Sigmoid colon (tissue), 4 donors: ENCODE measurements at regions not wholly inside any gene's neighbourhood (a gene's known extent, or its start where the extent isn't known, plus 50 kb on each side); places are given as distances from the start of the nearest gene placed in this dataset.

Experiments used
- EP300 ChIP-seq, 4 donors: sonication (generic); formaldehyde crosslinking; IDR thresholded peaks; one replicate each; pipeline ENCODE4 v1.6.1; 2017; ENCODE audit warnings: antibody characterized with exemption in 4 of 4
- POLR2A ChIP-seq, 2 donors: fragments of 450-650 bp; IDR thresholded peaks; one replicate each; pipeline ENCODE4 v1.6.1; 2016; ENCODE audit warnings: antibody characterized with exemption in 2 of 2, mild to moderate bottlenecking in 2 of 2, moderate library complexity in 2 of 2
- POLR2AphosphoS5 ChIP-seq, 4 donors: sonication (generic); formaldehyde crosslinking; IDR thresholded peaks; one replicate each; pipeline ENCODE4 v1.6.1; 2017; ENCODE audit warnings: antibody characterized with exemption in 4 of 4
- TF ChIP-seq, protein P1 (sequence below), 4 experiments: fragments of 450-650 bp in 3 of 4; fragments of 200-600 bp in 1 of 4; IDR thresholded peaks; one replicate each; pipeline ENCODE4 v1.5.1; 2016 to 2019; ENCODE audit warnings: antibody characterized with exemption in 4 of 4, mild to moderate bottlenecking in 3 of 4, moderate library complexity in 2 of 4

DNA sequence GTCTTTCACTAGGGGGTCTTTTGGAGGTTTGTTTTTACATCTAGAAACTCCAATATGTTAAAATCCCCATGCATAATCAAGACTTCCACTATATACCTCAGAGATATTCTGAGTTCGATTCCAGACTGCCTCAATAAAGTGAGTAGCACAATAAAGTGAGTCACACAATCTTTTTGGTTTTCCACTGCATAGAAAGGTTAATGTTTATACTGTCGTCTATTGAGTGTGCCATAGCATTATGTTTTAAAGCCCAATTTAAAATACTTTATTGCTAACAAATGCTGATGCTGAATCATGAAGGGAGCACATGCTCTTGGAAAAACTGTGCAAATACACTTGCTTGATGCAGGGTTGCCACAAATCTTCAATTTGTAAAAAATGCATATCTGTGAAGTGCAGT, 227.5 kb upstream of the ZFHX3 start:
- TF ChIP-seq, protein P1, sequence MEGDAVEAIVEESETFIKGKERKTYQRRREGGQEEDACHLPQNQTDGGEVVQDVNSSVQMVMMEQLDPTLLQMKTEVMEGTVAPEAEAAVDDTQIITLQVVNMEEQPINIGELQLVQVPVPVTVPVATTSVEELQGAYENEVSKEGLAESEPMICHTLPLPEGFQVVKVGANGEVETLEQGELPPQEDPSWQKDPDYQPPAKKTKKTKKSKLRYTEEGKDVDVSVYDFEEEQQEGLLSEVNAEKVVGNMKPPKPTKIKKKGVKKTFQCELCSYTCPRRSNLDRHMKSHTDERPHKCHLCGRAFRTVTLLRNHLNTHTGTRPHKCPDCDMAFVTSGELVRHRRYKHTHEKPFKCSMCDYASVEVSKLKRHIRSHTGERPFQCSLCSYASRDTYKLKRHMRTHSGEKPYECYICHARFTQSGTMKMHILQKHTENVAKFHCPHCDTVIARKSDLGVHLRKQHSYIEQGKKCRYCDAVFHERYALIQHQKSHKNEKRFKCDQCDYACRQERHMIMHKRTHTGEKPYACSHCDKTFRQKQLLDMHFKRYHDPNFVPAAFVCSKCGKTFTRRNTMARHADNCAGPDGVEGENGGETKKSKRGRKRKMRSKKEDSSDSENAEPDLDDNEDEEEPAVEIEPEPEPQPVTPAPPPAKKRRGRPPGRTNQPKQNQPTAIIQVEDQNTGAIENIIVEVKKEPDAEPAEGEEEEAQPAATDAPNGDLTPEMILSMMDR (IDR thresholded peaks at IDR 0.05) = no peak
- TF ChIP-seq POLR2AphosphoS5 (IDR thresholded peaks at IDR 0.05) = no peak
- TF ChIP-seq EP300 (IDR thresholded peaks at IDR 0.05) = no peak
- TF ChIP-seq POLR2A (IDR thresholded peaks at IDR 0.05) = no peak
